GM08714 (cell line): ENCODE measurements at regions not wholly inside any gene's neighbourhood (a gene's known extent, or its start where the extent isn't known, plus 50 kb on each side); places are given as distances from the start of the nearest gene placed in this dataset.
"Not testable (repeated sequence)": the region's sequence is repeated elsewhere in the genome, so short reads cannot be mapped to it uniquely, and the experiment has no call there.

Source experiments
- H3K4me3 ChIP-seq: fragments of 200-500 bp; sonication (Bioruptor generic); 2 replicates; pipeline ENCODE4 v1.5.1; 2014; ENCODE audit warnings: mild to moderate bottlenecking, low read length, inconsistent platforms
- ZNF274 ChIP-seq: IDR thresholded peaks from 2 replicates; pipeline ENCODE4 v1.6.1; 2012; ENCODE audit warnings: mild to moderate bottlenecking, low read depth, low read length

GRCh38 chr3:94431876-94432570 lies 369.2 kb downstream of the NSUN3 start:
- no peak for TF ChIP-seq ZNF274
- no peak overlapping the region for H3K4me3 ChIP-seq

- no peak for TF ChIP-seq ZNF274
- no peak overlapping the region for H3K4me3 ChIP-seq
These were observed 370.9 kb downstream of the NSUN3 start for GRCh38 chr3:94433811-94434210.

GRCh38 chr3:94440767-94441493 lies 378.1 kb downstream of the NSUN3 start:
- no peak for TF ChIP-seq ZNF274
- no peak overlapping the region for H3K4me3 ChIP-seq

GRCh38 chr3:94441494-94441847 lies 378.6 kb downstream of the NSUN3 start:
- TF ChIP-seq ZNF274: no peak
- H3K4me3 ChIP-seq: no peak overlapping the region

GRCh38 chr3:94453864-94454263 lies 391.0 kb downstream of the NSUN3 start:
- H3K4me3 ChIP-seq: no peak overlapping the region
- TF ChIP-seq ZNF274: no peak

- no peak overlapping the region for H3K4me3 ChIP-seq
- no peak for TF ChIP-seq ZNF274
These were observed 396.3 kb downstream of the NSUN3 start for GRCh38 chr3:94459167-94459566.

- H3K4me3 ChIP-seq: no peak overlapping the region
- no peak for TF ChIP-seq ZNF274
These were observed 398.1 kb downstream of the NSUN3 start for GRCh38 chr3:94460931-94461330.

- TF ChIP-seq ZNF274: no peak
- no peak overlapping the region for H3K4me3 ChIP-seq
These were observed 400.1 kb downstream of the NSUN3 start for GRCh38 chr3:94462931-94463330.

- no peak for TF ChIP-seq ZNF274
- H3K4me3 ChIP-seq: no peak overlapping the region
These were observed 409.6 kb downstream of the NSUN3 start for GRCh38 chr3:94472511-94472910.

- no peak overlapping the region for H3K4me3 ChIP-seq
- no peak for TF ChIP-seq ZNF274
These were observed 418.5 kb downstream of the NSUN3 start for GRCh38 chr3:94481226-94481898.

- no peak overlapping the region for H3K4me3 ChIP-seq
- no peak for TF ChIP-seq ZNF274
These were observed 419.8 kb downstream of the NSUN3 start for GRCh38 chr3:94482686-94483085.

GRCh38 chr3:94483403-94483802 lies 420.5 kb downstream of the NSUN3 start:
- no peak overlapping the region for H3K4me3 ChIP-seq
- no peak for TF ChIP-seq ZNF274

GRCh38 chr3:94494992-94495391 lies 432.1 kb downstream of the NSUN3 start:
- TF ChIP-seq ZNF274: no peak
- H3K4me3 ChIP-seq: no peak overlapping the region

- no peak for TF ChIP-seq ZNF274
These were observed 437.3 kb downstream of the NSUN3 start for GRCh38 chr3:94500146-94500545.

GRCh38 chr3:94507354-94507753 lies 444.5 kb downstream of the NSUN3 start:
- H3K4me3 ChIP-seq: not testable (repeated sequence)

More at GRCh38 chr3:94500146-94500545, 437.3 kb downstream of the NSUN3 start:
- H3K4me3 ChIP-seq: no peak overlapping the region
